ENCODE measurements at regions not wholly inside any gene's neighbourhood (a gene's known extent, or its start where the extent isn't known, plus 50 kb on each side); places are given as distances from the start of the nearest gene placed in this dataset.

GRCh38 chr5:29412979-29413378 lies 1780.5 kb upstream of the CDH6 start:
- no peak for DNase-seq
- WGBS (ENCODE audit: low lambda C conversion rate), result 0% methylated on average over 1 of the region's 1 CpG
- no peaks in the 10 kb centered on the region for H3F3A ChIP-seq (replicated peaks; ENCODE audit: insufficient read depth)
- ChIA-PET CTCF (no interaction called here), POLR2A (no interaction called here)
- no peak overlapping the region for H3K27ac ChIP-seq (ENCODE audit: low read depth in 2 of 2, low read length in 1 of 2)
- no peak for TF ChIP-seq MEF2A (IDR thresholded peaks at IDR 0.05; ENCODE audit: borderline replicate concordance, low read depth)
- TF ChIP-seq, protein P1, sequence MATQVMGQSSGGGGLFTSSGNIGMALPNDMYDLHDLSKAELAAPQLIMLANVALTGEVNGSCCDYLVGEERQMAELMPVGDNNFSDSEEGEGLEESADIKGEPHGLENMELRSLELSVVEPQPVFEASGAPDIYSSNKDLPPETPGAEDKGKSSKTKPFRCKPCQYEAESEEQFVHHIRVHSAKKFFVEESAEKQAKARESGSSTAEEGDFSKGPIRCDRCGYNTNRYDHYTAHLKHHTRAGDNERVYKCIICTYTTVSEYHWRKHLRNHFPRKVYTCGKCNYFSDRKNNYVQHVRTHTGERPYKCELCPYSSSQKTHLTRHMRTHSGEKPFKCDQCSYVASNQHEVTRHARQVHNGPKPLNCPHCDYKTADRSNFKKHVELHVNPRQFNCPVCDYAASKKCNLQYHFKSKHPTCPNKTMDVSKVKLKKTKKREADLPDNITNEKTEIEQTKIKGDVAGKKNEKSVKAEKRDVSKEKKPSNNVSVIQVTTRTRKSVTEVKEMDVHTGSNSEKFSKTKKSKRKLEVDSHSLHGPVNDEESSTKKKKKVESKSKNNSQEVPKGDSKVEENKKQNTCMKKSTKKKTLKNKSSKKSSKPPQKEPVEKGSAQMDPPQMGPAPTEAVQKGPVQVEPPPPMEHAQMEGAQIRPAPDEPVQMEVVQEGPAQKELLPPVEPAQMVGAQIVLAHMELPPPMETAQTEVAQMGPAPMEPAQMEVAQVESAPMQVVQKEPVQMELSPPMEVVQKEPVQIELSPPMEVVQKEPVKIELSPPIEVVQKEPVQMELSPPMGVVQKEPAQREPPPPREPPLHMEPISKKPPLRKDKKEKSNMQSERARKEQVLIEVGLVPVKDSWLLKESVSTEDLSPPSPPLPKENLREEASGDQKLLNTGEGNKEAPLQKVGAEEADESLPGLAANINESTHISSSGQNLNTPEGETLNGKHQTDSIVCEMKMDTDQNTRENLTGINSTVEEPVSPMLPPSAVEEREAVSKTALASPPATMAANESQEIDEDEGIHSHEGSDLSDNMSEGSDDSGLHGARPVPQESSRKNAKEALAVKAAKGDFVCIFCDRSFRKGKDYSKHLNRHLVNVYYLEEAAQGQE (IDR thresholded peaks at IDR 0.05; ENCODE audit: low read depth, low read length), result no peak
- TF ChIP-seq RCOR1 (IDR thresholded peaks at IDR 0.05; ENCODE audit: low read length), result no peak
- TF ChIP-seq, protein P2, sequence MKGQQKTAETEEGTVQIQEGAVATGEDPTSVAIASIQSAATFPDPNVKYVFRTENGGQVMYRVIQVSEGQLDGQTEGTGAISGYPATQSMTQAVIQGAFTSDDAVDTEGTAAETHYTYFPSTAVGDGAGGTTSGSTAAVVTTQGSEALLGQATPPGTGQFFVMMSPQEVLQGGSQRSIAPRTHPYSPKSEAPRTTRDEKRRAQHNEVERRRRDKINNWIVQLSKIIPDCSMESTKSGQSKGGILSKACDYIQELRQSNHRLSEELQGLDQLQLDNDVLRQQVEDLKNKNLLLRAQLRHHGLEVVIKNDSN (IDR thresholded peaks at IDR 0.05; ENCODE audit: borderline replicate concordance, low read depth), result no peak
- TF ChIP-seq, protein P3, sequence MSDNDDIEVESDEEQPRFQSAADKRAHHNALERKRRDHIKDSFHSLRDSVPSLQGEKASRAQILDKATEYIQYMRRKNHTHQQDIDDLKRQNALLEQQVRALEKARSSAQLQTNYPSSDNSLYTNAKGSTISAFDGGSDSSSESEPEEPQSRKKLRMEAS (IDR thresholded peaks at IDR 0.05; ENCODE audit: low read depth), result no peak
- TF ChIP-seq SIN3A (IDR thresholded peaks at IDR 0.05; ENCODE audit: borderline replicate concordance, low read depth, low read length), result no peak
- TF ChIP-seq, protein P4, sequence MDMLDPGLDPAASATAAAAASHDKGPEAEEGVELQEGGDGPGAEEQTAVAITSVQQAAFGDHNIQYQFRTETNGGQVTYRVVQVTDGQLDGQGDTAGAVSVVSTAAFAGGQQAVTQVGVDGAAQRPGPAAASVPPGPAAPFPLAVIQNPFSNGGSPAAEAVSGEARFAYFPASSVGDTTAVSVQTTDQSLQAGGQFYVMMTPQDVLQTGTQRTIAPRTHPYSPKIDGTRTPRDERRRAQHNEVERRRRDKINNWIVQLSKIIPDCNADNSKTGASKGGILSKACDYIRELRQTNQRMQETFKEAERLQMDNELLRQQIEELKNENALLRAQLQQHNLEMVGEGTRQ (IDR thresholded peaks at IDR 0.05; ENCODE audit: borderline replicate concordance, low read depth, low read length), result no peak
- TF ChIP-seq GABPA (IDR thresholded peaks at IDR 0.05; ENCODE audit: low read depth), result no peak
- TF ChIP-seq ELF1 (IDR thresholded peaks at IDR 0.05), result no peak
- no peak for TF ChIP-seq TEAD4 (IDR thresholded peaks at IDR 0.05; ENCODE audit: borderline replicate concordance, insufficient read depth)
- no peak for TF ChIP-seq GATA2 (CRISPR knock-in tag; IDR thresholded peaks at IDR 0.05)
- no peak for TF ChIP-seq POLR2AphosphoS5 (IDR thresholded peaks at IDR 0.05; ENCODE audit: low read depth, low read length)
- no peak for TF ChIP-seq EZH2phosphoT487 (IDR thresholded peaks at IDR 0.05; ENCODE audit: borderline replicate concordance, low read depth)
- TF ChIP-seq FOSL2 (IDR thresholded peaks at IDR 0.05; ENCODE audit: borderline replicate concordance, low read depth), result no peak
- H3K9ac ChIP-seq, result no peak overlapping the region
- no peak overlapping the region for H3K4me3 ChIP-seq (ENCODE audit: low read depth in 2 of 2, low read length in 1 of 2)
- no peaks in the 10 kb centered on the region for H3K4me1 ChIP-seq (ENCODE audit: control insufficient read depth in 1 of 2, insufficient read depth in 2 of 2, low read depth in 1 of 2, low read length in 1 of 2)
- H3K36me3 ChIP-seq (replicated peaks in 1 of 2; ENCODE audit: control insufficient read depth in 1 of 2, insufficient read depth in 2 of 2, low read length in 1 of 2), result no peaks in the 10 kb centered on the region
- H2AFZ ChIP-seq (ENCODE audit: low read depth), result no peak overlapping the region
- H3K9me2 ChIP-seq, result no peaks in the 10 kb centered on the region
- H4K20me1 ChIP-seq (ENCODE audit: insufficient read depth), result no peaks in the 10 kb centered on the region
- H3K4me2 ChIP-seq, result no peak overlapping the region
- H3K9me3 ChIP-seq, result no peaks in the 10 kb centered on the region
- no peaks in the 10 kb centered on the region for H3K79me2 ChIP-seq (ENCODE audit: insufficient read depth)
- H3K27me3 ChIP-seq (ENCODE audit: insufficient read depth), result no peaks in the 10 kb centered on the region

All from SK-N-SH (cell line).